Liver (tissue), 8 donors: ENCODE measurements at regions not wholly inside any gene's neighbourhood (a gene's known extent, or its start where the extent isn't known, plus 50 kb on each side); places are given as distances from the start of the nearest gene placed in this dataset.

Source experiments
- DNase-seq: peaks from one replicate; pipeline ENCODE4 v3.0.0-alpha.2; 2017; ENCODE audit warnings: low spot score
- H3K27ac ChIP-seq, 2 donors: one replicate each; pipeline ENCODE4 v1.7.0; 2013; ENCODE audit warnings: inconsistent platforms in 2 of 2, low read length in 2 of 2, control low read depth in 1 of 2, low read depth in 1 of 2, mild to moderate bottlenecking in 1 of 2
- H3K27me3 ChIP-seq, 4 donors: one replicate each; pipeline versions ENCODE4 v1.6.1 to v1.7.0; 2013; ENCODE audit warnings: low read length in 3 of 4, inconsistent platforms in 1 of 4, mild to moderate bottlenecking in 1 of 4, moderate library complexity in 1 of 4; ENCODE audit not compliant: control insufficient read depth in 4 of 4, insufficient read depth in 4 of 4
- H3K36me3 ChIP-seq, 4 donors: one replicate each; pipeline versions ENCODE4 v1.6.1 to v1.7.0; 2013; ENCODE audit warnings: low read length in 3 of 4, mild to moderate bottlenecking in 3 of 4, low read depth in 1 of 4, moderate library complexity in 1 of 4; ENCODE audit not compliant: control insufficient read depth in 4 of 4, insufficient read depth in 3 of 4
- H3K4me1 ChIP-seq, 4 donors: one replicate each; pipeline versions ENCODE4 v1.6.1 to v1.7.0; 2013; ENCODE audit warnings: low read length in 3 of 4, mild to moderate bottlenecking in 3 of 4, moderate library complexity in 1 of 4; ENCODE audit not compliant: control insufficient read depth in 4 of 4, insufficient read depth in 4 of 4
- H3K4me3 ChIP-seq, 3 donors: one replicate each; pipeline versions ENCODE4 v1.6.1 to v1.7.0; 2013; ENCODE audit warnings: low read length in 3 of 3, control low read depth in 1 of 3, low read depth in 1 of 3, mild to moderate bottlenecking in 1 of 3
- H3K9ac ChIP-seq, 2 donors: one replicate each; pipeline ENCODE4 v1.7.0; 2013; ENCODE audit warnings: low read length in 2 of 2, mild to moderate bottlenecking in 2 of 2, moderate library complexity in 2 of 2, control low read depth in 1 of 2, low read depth in 1 of 2
- H3K9me3 ChIP-seq, 4 donors: one replicate each; pipeline versions ENCODE4 v1.6.1 to v1.7.0; 2013; ENCODE audit warnings: low read length in 3 of 4; ENCODE audit not compliant: control insufficient read depth in 4 of 4
- FOXA1 ChIP-seq: IDR thresholded peaks from 2 replicates; pipeline ENCODE4 v1.6.1; 2016; ENCODE audit warnings: antibody characterized with exemption
- FOXA2 ChIP-seq: IDR thresholded peaks from 2 replicates; pipeline ENCODE4 v1.6.1; 2016; ENCODE audit warnings: antibody characterized with exemption
- GABPA ChIP-seq, 2 donors: IDR thresholded peaks in 1 of 2; conservative IDR thresholded peaks in 1 of 2; 2 replicates each; pipeline ENCODE4 v1.6.1; 2016; ENCODE audit warnings: antibody characterized with exemption in 2 of 2, mild to moderate bottlenecking in 1 of 2, moderate library complexity in 1 of 2
- HNF4A ChIP-seq, 2 donors: conservative IDR thresholded peaks; 2 replicates each; pipeline ENCODE4 v1.6.1; 2016; ENCODE audit warnings: antibody characterized with exemption in 2 of 2, mild to moderate bottlenecking in 2 of 2
- HNF4G ChIP-seq: IDR thresholded peaks from 2 replicates; pipeline ENCODE4 v1.6.1; 2016; ENCODE audit warnings: antibody characterized with exemption
- JUND ChIP-seq, 2 donors: IDR thresholded peaks; 2 replicates each; pipeline ENCODE4 v1.6.1; 2016; ENCODE audit warnings: antibody characterized with exemption in 2 of 2
- NR2F2 ChIP-seq: IDR thresholded peaks from 2 replicates; pipeline ENCODE4 v1.6.1; 2016; ENCODE audit warnings: antibody characterized with exemption
- RXRA ChIP-seq, 2 donors: IDR thresholded peaks; 2 replicates each; pipeline ENCODE4 v1.6.1; 2017 to 2018; ENCODE audit warnings: antibody characterized with exemption in 2 of 2, mild to moderate bottlenecking in 1 of 2
- SP1 ChIP-seq: IDR thresholded peaks from 2 replicates; pipeline ENCODE4 v1.6.1; 2018; ENCODE audit warnings: antibody characterized with exemption, mild to moderate bottlenecking
- TAF1 ChIP-seq: conservative IDR thresholded peaks from 2 replicates; pipeline ENCODE4 v1.6.1; 2016; ENCODE audit warnings: antibody characterized with exemption, mild to moderate bottlenecking
- YY1 ChIP-seq: IDR thresholded peaks from 2 replicates; pipeline ENCODE4 v1.6.1; 2016; ENCODE audit warnings: antibody characterized with exemption, mild to moderate bottlenecking
- WGBS: extraction: QIAGEN DNeasy Blood & Tissue Kit; methylation state at CpG from one replicate; pipeline ENCODE4 v1.1.7; 2013; 5-methylcytosine and 5-hydroxymethylcytosine counted together
- TF ChIP-seq, protein P1 (sequence below): IDR thresholded peaks from 2 replicates; pipeline ENCODE4 v1.6.1; 2016; ENCODE audit warnings: antibody characterized with exemption
- TF ChIP-seq, protein P2 (sequence below): IDR thresholded peaks from 2 replicates; pipeline ENCODE4 v1.6.1; 2016; ENCODE audit warnings: antibody characterized with exemption, mild to moderate bottlenecking
- TF ChIP-seq, protein P3 (sequence below): IDR thresholded peaks from 2 replicates; pipeline ENCODE4 v1.6.1; 2016; ENCODE audit warnings: antibody characterized with exemption
- TF ChIP-seq, protein P4 (sequence below): fragments of 150-350 bp; IDR thresholded peaks from 2 replicates; pipeline ENCODE4 v1.5.1; 2017; ENCODE audit warnings: improper control_type of control experiment, low read depth, low read length; ENCODE audit not compliant: missing input control
- donor health status: healthy.
- donor health status: healthy.
- donor health status: healthy.
- donor health status: healthy.
- donor health status: healthy.

DNA sequence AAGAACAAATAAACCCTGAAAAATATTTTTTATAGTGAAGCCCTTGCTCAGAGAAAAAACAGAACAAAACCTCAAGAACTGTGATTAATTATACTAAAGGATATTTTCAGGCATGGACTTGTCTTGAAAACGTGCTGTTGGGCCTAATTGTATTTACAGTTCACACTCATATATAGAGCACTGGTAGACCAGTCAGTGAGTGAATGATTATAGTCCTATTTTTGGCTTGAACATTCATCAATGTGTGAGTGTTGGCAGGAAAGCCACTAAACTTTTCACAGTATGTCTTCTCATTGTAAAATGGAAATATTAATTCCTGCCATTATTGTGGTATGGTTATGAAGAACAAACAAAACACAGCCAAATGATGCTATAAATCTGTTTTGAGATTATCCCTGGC lies 462.8 kb downstream of the KCNA4 start:
- Histone ChIP-seq H3K36me3 (no peaks in the 10 kb centered on the region), H3K4me3 (no peak overlapping the region), H3K9me3 (no peaks in the 10 kb centered on the region), H3K27ac (no peak overlapping the region), H3K9ac (no peak overlapping the region), H3K27me3 (peaks cover 0 to 2% (median 0%) of the 10 kb centered on the region in 4 donors), H3K4me1 (no peaks in the 10 kb centered on the region)
- TF ChIP-seq HNF4G (no peak), HNF4A (conservative IDR thresholded peaks at IDR 0.05) (no peak), FOXA2 (no peak)
- TF ChIP-seq, protein P1, sequence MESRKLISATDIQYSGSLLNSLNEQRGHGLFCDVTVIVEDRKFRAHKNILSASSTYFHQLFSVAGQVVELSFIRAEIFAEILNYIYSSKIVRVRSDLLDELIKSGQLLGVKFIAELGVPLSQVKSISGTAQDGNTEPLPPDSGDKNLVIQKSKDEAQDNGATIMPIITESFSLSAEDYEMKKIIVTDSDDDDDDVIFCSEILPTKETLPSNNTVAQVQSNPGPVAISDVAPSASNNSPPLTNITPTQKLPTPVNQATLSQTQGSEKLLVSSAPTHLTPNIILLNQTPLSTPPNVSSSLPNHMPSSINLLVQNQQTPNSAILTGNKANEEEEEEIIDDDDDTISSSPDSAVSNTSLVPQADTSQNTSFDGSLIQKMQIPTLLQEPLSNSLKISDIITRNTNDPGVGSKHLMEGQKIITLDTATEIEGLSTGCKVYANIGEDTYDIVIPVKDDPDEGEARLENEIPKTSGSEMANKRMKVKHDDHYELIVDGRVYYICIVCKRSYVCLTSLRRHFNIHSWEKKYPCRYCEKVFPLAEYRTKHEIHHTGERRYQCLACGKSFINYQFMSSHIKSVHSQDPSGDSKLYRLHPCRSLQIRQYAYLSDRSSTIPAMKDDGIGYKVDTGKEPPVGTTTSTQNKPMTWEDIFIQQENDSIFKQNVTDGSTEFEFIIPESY, result no peak
- TF ChIP-seq, protein P2, sequence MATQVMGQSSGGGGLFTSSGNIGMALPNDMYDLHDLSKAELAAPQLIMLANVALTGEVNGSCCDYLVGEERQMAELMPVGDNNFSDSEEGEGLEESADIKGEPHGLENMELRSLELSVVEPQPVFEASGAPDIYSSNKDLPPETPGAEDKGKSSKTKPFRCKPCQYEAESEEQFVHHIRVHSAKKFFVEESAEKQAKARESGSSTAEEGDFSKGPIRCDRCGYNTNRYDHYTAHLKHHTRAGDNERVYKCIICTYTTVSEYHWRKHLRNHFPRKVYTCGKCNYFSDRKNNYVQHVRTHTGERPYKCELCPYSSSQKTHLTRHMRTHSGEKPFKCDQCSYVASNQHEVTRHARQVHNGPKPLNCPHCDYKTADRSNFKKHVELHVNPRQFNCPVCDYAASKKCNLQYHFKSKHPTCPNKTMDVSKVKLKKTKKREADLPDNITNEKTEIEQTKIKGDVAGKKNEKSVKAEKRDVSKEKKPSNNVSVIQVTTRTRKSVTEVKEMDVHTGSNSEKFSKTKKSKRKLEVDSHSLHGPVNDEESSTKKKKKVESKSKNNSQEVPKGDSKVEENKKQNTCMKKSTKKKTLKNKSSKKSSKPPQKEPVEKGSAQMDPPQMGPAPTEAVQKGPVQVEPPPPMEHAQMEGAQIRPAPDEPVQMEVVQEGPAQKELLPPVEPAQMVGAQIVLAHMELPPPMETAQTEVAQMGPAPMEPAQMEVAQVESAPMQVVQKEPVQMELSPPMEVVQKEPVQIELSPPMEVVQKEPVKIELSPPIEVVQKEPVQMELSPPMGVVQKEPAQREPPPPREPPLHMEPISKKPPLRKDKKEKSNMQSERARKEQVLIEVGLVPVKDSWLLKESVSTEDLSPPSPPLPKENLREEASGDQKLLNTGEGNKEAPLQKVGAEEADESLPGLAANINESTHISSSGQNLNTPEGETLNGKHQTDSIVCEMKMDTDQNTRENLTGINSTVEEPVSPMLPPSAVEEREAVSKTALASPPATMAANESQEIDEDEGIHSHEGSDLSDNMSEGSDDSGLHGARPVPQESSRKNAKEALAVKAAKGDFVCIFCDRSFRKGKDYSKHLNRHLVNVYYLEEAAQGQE, result no peak
- DNase-seq, result no peak
- 6% methylated on average over 1 of the region's 1 CpG for WGBS

DNA sequence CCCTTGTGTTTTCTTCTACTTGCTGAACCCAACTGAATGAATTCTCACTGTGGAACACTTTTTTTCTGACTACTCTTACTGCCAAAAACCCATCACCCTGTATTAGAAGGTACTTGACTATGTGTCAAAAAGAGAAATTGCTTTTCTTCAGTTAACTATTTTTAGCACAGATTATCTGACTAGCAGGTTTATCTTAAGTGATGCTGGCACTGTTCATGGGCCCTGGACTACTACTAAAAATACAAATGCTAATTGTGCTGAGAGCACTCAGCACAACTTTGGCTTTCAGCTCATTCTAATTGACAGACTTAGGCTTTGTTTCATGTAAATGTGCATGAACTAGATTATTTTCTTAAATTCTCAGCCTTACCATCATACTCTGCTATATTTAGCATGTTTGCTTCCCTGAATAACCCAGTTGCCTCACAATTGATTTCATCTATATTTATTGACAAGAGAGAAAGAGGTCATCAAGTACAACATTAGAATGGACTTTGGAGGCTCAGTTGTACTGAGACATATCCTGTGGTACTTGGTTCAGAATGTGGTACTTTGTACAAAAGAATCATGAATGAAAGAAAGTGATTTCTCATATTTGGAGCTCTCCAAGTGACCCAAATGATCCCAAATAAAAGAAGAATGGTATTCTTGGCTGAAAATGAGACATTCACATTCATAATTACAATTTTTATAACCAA lies 478.3 kb downstream of the KCNA4 start:
- no peak for TF ChIP-seq FOXA1
- TF ChIP-seq YY1, result no peak
- TF ChIP-seq NR2F2, result no peak
- TF ChIP-seq RXRA (IDR thresholded peaks at IDR 0.05), result no peak
- no peak for TF ChIP-seq GABPA (IDR thresholded peaks at IDR 0.05 in 1 of 2, conservative IDR thresholded peaks at IDR 0.05 in 1 of 2)
- TF ChIP-seq, protein P3, sequence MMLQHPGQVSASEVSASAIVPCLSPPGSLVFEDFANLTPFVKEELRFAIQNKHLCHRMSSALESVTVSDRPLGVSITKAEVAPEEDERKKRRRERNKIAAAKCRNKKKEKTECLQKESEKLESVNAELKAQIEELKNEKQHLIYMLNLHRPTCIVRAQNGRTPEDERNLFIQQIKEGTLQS, result no peak
- DNase-seq, result no peak
- no peaks in the 10 kb centered on the region for H3K9me3 ChIP-seq
- H3K36me3 ChIP-seq, result no peaks in the 10 kb centered on the region
- no peaks in the 10 kb centered on the region for H3K4me1 ChIP-seq
- H3K27me3 ChIP-seq, result peaks cover 0 to 3% (median 0%) of the 10 kb centered on the region in 4 donors
- H3K9ac ChIP-seq, result no peak overlapping the region
- H3K27ac ChIP-seq, result no peak overlapping the region
- H3K4me3 ChIP-seq, result no peak overlapping the region

DNA sequence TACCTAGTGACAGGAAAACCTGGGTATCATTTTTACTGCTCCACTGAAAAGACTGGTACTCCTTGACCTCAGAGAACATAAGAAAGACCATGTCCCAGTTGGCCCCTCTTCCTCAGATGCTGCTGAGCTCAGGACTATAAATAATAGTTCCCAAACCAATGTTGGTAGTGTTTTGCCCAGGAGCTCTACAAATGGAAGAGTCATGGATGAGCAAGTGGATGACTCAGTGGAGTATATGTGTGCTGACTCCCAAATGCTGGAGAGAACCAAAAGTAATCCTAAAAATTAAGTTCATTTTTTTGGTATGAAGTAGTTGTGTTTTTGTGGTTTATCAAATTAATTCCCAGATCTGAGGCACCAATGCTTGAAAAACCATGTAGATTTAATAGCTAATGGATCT lies 482.0 kb downstream of the KCNA4 start:
- H3K4me3 ChIP-seq, result no peak overlapping the region
- H3K36me3 ChIP-seq, result no peaks in the 10 kb centered on the region
- no peaks in the 10 kb centered on the region for H3K27me3 ChIP-seq
- H3K9ac ChIP-seq, result no peak overlapping the region
- H3K4me1 ChIP-seq, result no peaks in the 10 kb centered on the region
- TF ChIP-seq TAF1 (no peak), NR2F2 (no peak), JUND (IDR thresholded peaks at IDR 0.05) (no peak), SP1 (no peak), RXRA (IDR thresholded peaks at IDR 0.05) (no peak), GABPA (IDR thresholded peaks at IDR 0.05 in 1 of 2, conservative IDR thresholded peaks at IDR 0.05 in 1 of 2) (no peak), HNF4A (conservative IDR thresholded peaks at IDR 0.05) (no peak), FOXA2 (no peak)
- TF ChIP-seq, protein P4, sequence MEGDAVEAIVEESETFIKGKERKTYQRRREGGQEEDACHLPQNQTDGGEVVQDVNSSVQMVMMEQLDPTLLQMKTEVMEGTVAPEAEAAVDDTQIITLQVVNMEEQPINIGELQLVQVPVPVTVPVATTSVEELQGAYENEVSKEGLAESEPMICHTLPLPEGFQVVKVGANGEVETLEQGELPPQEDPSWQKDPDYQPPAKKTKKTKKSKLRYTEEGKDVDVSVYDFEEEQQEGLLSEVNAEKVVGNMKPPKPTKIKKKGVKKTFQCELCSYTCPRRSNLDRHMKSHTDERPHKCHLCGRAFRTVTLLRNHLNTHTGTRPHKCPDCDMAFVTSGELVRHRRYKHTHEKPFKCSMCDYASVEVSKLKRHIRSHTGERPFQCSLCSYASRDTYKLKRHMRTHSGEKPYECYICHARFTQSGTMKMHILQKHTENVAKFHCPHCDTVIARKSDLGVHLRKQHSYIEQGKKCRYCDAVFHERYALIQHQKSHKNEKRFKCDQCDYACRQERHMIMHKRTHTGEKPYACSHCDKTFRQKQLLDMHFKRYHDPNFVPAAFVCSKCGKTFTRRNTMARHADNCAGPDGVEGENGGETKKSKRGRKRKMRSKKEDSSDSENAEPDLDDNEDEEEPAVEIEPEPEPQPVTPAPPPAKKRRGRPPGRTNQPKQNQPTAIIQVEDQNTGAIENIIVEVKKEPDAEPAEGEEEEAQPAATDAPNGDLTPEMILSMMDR, result no peak
- no peaks in the 10 kb centered on the region for H3K9me3 ChIP-seq
- no peak for DNase-seq
- no peak overlapping the region for H3K27ac ChIP-seq
